DND-41 (cell line): ENCODE measurements at regions not wholly inside any gene's neighbourhood (a gene's known extent, or its start where the extent isn't known, plus 50 kb on each side); places are given as distances from the start of the nearest gene placed in this dataset.

Experiments
- ATAC-seq: fragments of 200-7000 bp; cut with Tn5 transposase; 3 replicates; pipeline ENCODE4 v1.9.1; 2021; ENCODE audit warnings: low read depth; ENCODE audit not compliant: insufficient read depth
- DNase-seq: peaks from one replicate; pipeline ENCODE4 v3.0.0-alpha.2; 2020
- H2AFZ ChIP-seq: 2 replicates; pipeline ENCODE4 v1.6.0; 2012; ENCODE audit warnings: low read depth, low read length
- H3K27ac ChIP-seq: 2 replicates; pipeline ENCODE4 v1.5.1; 2012; ENCODE audit warnings: low read length, inconsistent platforms
- H3K27me3 ChIP-seq: fragments of 200-600 bp; sonication (generic); 2 replicates; pipeline ENCODE4 v1.6.0; 2012; ENCODE audit warnings: low read length, mild to moderate bottlenecking, inconsistent platforms; ENCODE audit not compliant: insufficient read depth, poor library complexity
- H3K36me3 ChIP-seq: 2 replicates; pipeline ENCODE4 v1.5.1; 2012; ENCODE audit warnings: low read length, inconsistent platforms; ENCODE audit not compliant: insufficient read depth
- H3K4me1 ChIP-seq: 2 replicates; pipeline ENCODE4 v1.5.1; 2012; ENCODE audit warnings: mild to moderate bottlenecking, low read length; ENCODE audit not compliant: insufficient read depth
- H3K4me2 ChIP-seq: 2 replicates; pipeline ENCODE4 v1.6.0; 2012; ENCODE audit warnings: mild to moderate bottlenecking, moderate library complexity, low read length, inconsistent platforms; ENCODE audit not compliant: insufficient read depth
- H3K4me3 ChIP-seq, 2 experiments: fragments of 200-600 bp in 1 of 2; shearing (Covaris generic) in 1 of 2; 2 replicates each; pipeline ENCODE4 v1.5.1; 2012 to 2016; ENCODE audit warnings: inconsistent platforms in 2 of 2, low read length in 2 of 2, mild to moderate bottlenecking in 2 of 2, low read depth in 1 of 2, moderate library complexity in 1 of 2
- H3K79me2 ChIP-seq: 2 replicates; pipeline ENCODE4 v1.6.0; 2012; ENCODE audit warnings: low read length, inconsistent platforms; ENCODE audit not compliant: insufficient read depth
- H3K9ac ChIP-seq: 2 replicates; pipeline ENCODE4 v1.6.0; 2012; ENCODE audit warnings: low read depth, mild to moderate bottlenecking, inconsistent platforms, low read length, moderate library complexity
- H3K9me3 ChIP-seq: 2 replicates; pipeline ENCODE4 v1.5.1; 2012; ENCODE audit warnings: low read length, moderate library complexity, mild to moderate bottlenecking, inconsistent platforms; ENCODE audit not compliant: insufficient read depth, severe bottlenecking
- H4K20me1 ChIP-seq: 2 replicates; pipeline ENCODE4 v1.6.0; 2012; ENCODE audit warnings: low read length; ENCODE audit not compliant: insufficient read depth
- EZH2 ChIP-seq: IDR thresholded peaks from 3 replicates; pipeline ENCODE4 v1.6.1; 2012; ENCODE audit warnings: borderline replicate concordance, low read depth, mild to moderate bottlenecking, moderate library complexity, low read length, inconsistent platforms; ENCODE audit not compliant: severe bottlenecking
- TF ChIP-seq, protein P1 (sequence below): IDR thresholded peaks from 2 replicates; pipeline ENCODE4 v1.5.1; 2012; ENCODE audit warnings: borderline replicate concordance, low read length, moderate library complexity, mild to moderate bottlenecking; ENCODE audit not compliant: poor library complexity, severe bottlenecking; ENCODE audit errors: extremely low read depth

DNA sequence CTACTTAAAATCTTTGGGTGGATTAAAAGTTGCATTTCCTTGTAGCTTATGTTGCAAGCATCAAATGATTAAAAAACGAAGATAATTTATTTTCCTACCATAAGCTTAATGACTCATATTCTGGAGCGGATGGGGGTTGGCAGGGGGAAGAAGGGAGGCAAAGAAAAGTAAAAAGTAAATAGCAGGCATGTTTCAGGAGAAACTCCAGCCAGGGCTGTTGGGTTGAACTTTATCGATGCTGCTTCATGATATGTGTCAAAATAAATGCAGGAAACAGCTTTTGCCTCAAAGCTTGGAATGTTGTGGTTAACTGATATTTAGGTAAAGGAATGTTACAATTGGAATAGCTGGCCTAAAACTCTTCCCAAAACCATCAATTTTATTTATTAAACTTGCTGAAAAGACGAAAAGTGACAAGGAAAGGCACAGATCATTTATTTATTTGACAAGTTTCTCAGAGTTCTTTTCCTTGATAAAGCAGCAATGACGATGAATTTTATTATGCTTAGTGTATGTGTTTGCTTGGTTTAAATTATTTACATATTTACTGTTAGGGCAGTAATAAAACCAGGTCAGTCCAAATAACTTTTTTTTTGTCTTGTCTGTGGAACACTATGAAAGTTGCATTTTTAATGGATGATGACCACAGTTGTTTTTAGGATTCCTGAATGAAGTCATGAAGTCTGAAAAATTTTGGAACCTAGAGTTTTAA lies 177.9 kb downstream of the PCSK1 start:
- no peak overlapping the region for H2AFZ ChIP-seq
- no peak overlapping the region for H3K4me2 ChIP-seq
- ATAC-seq = no peak
- H3K9me3 ChIP-seq = no peaks in the 10 kb centered on the region
- H4K20me1 ChIP-seq = no peaks in the 10 kb centered on the region
- no peaks in the 10 kb centered on the region for H3K27me3 ChIP-seq
- H3K4me3 ChIP-seq = no peak overlapping the region
- H3K4me1 ChIP-seq = no peaks in the 10 kb centered on the region
- H3K27ac ChIP-seq = no peak overlapping the region
- H3K36me3 ChIP-seq = no peaks in the 10 kb centered on the region
- TF ChIP-seq, protein P1, sequence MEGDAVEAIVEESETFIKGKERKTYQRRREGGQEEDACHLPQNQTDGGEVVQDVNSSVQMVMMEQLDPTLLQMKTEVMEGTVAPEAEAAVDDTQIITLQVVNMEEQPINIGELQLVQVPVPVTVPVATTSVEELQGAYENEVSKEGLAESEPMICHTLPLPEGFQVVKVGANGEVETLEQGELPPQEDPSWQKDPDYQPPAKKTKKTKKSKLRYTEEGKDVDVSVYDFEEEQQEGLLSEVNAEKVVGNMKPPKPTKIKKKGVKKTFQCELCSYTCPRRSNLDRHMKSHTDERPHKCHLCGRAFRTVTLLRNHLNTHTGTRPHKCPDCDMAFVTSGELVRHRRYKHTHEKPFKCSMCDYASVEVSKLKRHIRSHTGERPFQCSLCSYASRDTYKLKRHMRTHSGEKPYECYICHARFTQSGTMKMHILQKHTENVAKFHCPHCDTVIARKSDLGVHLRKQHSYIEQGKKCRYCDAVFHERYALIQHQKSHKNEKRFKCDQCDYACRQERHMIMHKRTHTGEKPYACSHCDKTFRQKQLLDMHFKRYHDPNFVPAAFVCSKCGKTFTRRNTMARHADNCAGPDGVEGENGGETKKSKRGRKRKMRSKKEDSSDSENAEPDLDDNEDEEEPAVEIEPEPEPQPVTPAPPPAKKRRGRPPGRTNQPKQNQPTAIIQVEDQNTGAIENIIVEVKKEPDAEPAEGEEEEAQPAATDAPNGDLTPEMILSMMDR = no peak
- TF ChIP-seq EZH2 = no peak
- no peak for DNase-seq
- no peak overlapping the region for H3K9ac ChIP-seq
- H3K79me2 ChIP-seq = no peaks in the 10 kb centered on the region

DNA sequence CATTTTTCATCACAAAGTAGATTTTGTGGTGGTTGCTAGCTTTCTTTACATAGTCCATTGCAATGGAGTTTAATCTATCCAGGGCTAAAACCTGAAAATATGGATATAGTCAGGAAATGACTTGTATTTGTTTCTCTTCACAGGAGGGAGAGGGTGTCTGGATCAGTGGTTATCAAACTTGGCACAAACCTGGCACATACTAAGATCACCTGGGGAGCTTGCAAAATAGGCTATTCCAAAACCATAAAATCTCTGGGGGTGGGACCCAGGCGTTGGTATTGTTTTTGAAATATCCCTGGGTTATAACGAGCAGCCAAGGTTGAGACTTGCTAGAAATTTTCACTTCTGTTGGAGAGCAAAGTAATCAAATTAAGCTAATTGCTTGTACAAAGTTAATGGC lies 179.9 kb downstream of the PCSK1 start:
- TF ChIP-seq, protein P1 = no peak
- TF ChIP-seq EZH2 = no peak
- Histone ChIP-seq H3K9me3 (no peaks in the 10 kb centered on the region), H2AFZ (no peak overlapping the region), H3K9ac (no peak overlapping the region), H3K4me1 (no peaks in the 10 kb centered on the region), H3K27ac (no peak overlapping the region), H3K27me3 (no peaks in the 10 kb centered on the region), H3K79me2 (no peaks in the 10 kb centered on the region), H4K20me1 (no peaks in the 10 kb centered on the region), H3K4me3 (no peak overlapping the region), H3K36me3 (no peaks in the 10 kb centered on the region), H3K4me2 (no peak overlapping the region)
- DNase-seq (no peak), ATAC-seq (no peak)

DNA sequence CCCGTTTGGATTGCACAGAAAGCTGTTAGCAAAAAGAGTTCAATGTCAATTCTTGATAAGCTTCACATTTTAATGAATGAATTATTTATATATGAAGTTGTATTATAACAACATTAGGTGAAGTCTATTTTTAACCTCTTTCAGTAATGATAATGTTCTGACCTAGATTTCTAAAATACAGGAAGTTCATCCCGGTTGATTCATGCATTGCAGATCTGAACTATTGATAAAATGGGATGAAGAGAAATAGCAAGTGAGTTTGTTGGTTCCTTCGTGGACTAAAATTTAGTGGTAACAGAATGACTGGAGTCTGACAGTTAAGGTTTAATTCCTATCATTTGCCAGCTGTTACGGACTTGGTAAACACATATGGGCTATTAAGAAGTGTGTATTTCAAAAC lies 180.5 kb downstream of the PCSK1 start:
- no peak for TF ChIP-seq EZH2
- TF ChIP-seq, protein P1 = no peak
- H3K4me3 ChIP-seq = no peak overlapping the region
- no peaks in the 10 kb centered on the region for H4K20me1 ChIP-seq
- H3K79me2 ChIP-seq = no peaks in the 10 kb centered on the region
- H3K9me3 ChIP-seq = no peaks in the 10 kb centered on the region
- ATAC-seq (no peak), DNase-seq (no peak)
- H3K4me1 ChIP-seq = no peaks in the 10 kb centered on the region
- H2AFZ ChIP-seq = no peak overlapping the region
- no peak overlapping the region for H3K4me2 ChIP-seq
- no peaks in the 10 kb centered on the region for H3K36me3 ChIP-seq
- no peak overlapping the region for H3K27ac ChIP-seq
- no peak overlapping the region for H3K9ac ChIP-seq
- no peaks in the 10 kb centered on the region for H3K27me3 ChIP-seq

DNA sequence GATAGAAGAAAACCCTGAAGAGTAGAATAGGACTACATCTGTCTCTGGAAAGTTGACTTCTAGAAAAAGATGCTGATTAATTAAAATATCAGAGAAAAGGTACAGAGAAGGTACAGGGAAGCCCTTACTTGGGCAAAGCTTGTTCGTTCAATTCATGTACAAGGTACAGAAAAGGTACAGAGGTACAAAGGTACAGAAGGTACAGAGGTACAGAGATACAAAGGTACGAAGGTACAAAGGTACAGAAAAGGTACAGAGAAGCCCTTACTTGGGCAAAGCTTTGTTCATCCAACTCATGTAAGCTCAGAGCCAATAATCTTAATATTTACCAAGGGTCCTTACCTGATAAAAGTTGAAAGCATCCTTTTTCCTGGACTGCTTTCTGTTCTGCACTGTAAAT lies 182.3 kb downstream of the PCSK1 start:
- Histone ChIP-seq H3K9me3 (no peaks in the 10 kb centered on the region), H3K79me2 (no peaks in the 10 kb centered on the region), H2AFZ (no peak overlapping the region), H4K20me1 (no peaks in the 10 kb centered on the region), H3K4me1 (no peaks in the 10 kb centered on the region), H3K36me3 (no peaks in the 10 kb centered on the region), H3K4me3 (no peak overlapping the region), H3K9ac (no peak overlapping the region), H3K27ac (no peak overlapping the region), H3K27me3 (no peaks in the 10 kb centered on the region), H3K4me2 (no peak overlapping the region)
- TF ChIP-seq EZH2 = no peak
- TF ChIP-seq, protein P1 = no peak
- ATAC-seq (no peak), DNase-seq (no peak)
